PC-3 (cell line): ENCODE measurements at regions not wholly inside any gene's neighbourhood (a gene's known extent, or its start where the extent isn't known, plus 50 kb on each side); places are given as distances from the start of the nearest gene placed in this dataset.

Experiments used
- ATAC-seq: fragments of 200-7000 bp; cut with Tn5 transposase; 2 replicates; pipeline ENCODE4 v1.9.1; 2020; ENCODE audit warnings: mild to moderate bottlenecking, moderate library complexity
- BruUV-seq: library from RNA; stranded (reverse); fragments of 400-500 nt; replicated peaks from 2 replicates; lab custom pipeline; 2021; lab: Mats Ljungman, UMichigan
- CTCF ChIA-PET: fragments of 300-600 bp; sonication (Branson Sonifier 250); formaldehyde crosslinking; loops from one replicate; lab custom pipeline; 2022; ENCODE audit warnings: antibody characterized with exemption; lab: Charles Lee
- POLR2A ChIA-PET: fragments of 300-600 bp; sonication (Branson Sonifier 250); formaldehyde crosslinking; loops from one replicate; lab custom pipeline; 2022; ENCODE audit warnings: antibody characterized with exemption; ENCODE audit not compliant: unreplicated experiment; lab: Charles Lee
- DNase-seq: peaks from one replicate; pipeline ENCODE4 v3.0.0-alpha.2; 2015
- H2AFZ ChIP-seq: fragments of 300-600 bp; sonication (generic); 2 replicates; pipeline ENCODE4 v1.6.0; 2016; ENCODE audit warnings: antibody characterized with exemption, low read length
- H3F3A ChIP-seq: fragments of 300-600 bp; sonication (generic); one replicate; pipeline ENCODE4 v1.6.0; 2017; ENCODE audit warnings: antibody characterized with exemption, low read length, control low read depth, mild to moderate bottlenecking; ENCODE audit not compliant: unreplicated experiment
- H3K27ac ChIP-seq: fragments of 300-600 bp; sonication (generic); 2 replicates; pipeline ENCODE4 v1.5.1; 2016; ENCODE audit warnings: mild to moderate bottlenecking, low read length
- H3K27me3 ChIP-seq: fragments of 300-600 bp; sonication (generic); 2 replicates; pipeline ENCODE4 v1.6.1; 2016; ENCODE audit warnings: low read length, mixed read lengths
- H3K36me3 ChIP-seq: fragments of 300-600 bp; sonication (generic); 2 replicates; pipeline ENCODE4 v1.6.1; 2016; ENCODE audit warnings: low read depth, mixed run types, low read length, mixed read lengths
- H3K4me1 ChIP-seq: fragments of 300-600 bp; sonication (generic); 2 replicates; pipeline ENCODE4 v1.5.1; 2016; ENCODE audit warnings: low read length; ENCODE audit not compliant: insufficient read depth
- H3K4me2 ChIP-seq: fragments of 300-600 bp; sonication (generic); 2 replicates; pipeline ENCODE4 v1.6.0; 2016; ENCODE audit warnings: low read length
- H3K4me3 ChIP-seq: fragments of 300-600 bp; sonication (generic); 2 replicates; pipeline ENCODE4 v1.5.1; 2016; ENCODE audit warnings: mild to moderate bottlenecking, low read length, mixed read lengths
- H3K79me2 ChIP-seq: fragments of 300-600 bp; sonication (generic); 2 replicates; pipeline ENCODE4 v1.6.1; 2017; ENCODE audit warnings: low read length, mixed read lengths
- H3K9ac ChIP-seq: fragments of 300-600 bp; sonication (generic); 2 replicates; pipeline ENCODE4 v1.6.0; 2016; ENCODE audit warnings: mild to moderate bottlenecking, low read length
- H3K9me2 ChIP-seq: fragments of 300-600 bp; sonication (generic); replicated peaks from 2 replicates; pipeline ENCODE4 v1.6.1; 2016; ENCODE audit warnings: mixed run types, low read length, mixed read lengths
- H3K9me3 ChIP-seq: fragments of 300-600 bp; sonication (generic); 2 replicates; pipeline ENCODE4 v1.6.1; 2016; ENCODE audit warnings: low read length, mixed read lengths
- H4K20me1 ChIP-seq: fragments of 300-600 bp; sonication (generic); 2 replicates; pipeline ENCODE4 v1.6.1; 2016; ENCODE audit warnings: low read length, mixed read lengths
- CTCF ChIP-seq: fragments of 300-600 bp; sonication (generic); conservative IDR thresholded peaks from 2 replicates; pipeline ENCODE4 v1.5.1; 2017; ENCODE audit warnings: antibody characterized with exemption, low read depth, mild to moderate bottlenecking, low read length
- EZH2 ChIP-seq: fragments of 300-600 bp; sonication (generic); IDR thresholded peaks from one replicate; pipeline ENCODE4 v1.6.1; 2017; ENCODE audit warnings: antibody characterized with exemption, mild to moderate bottlenecking, low read length; ENCODE audit not compliant: unreplicated experiment
- EZH2phosphoT487 ChIP-seq: fragments of 300-600 bp; sonication (generic); IDR thresholded peaks from 2 replicates; pipeline ENCODE4 v1.6.1; 2018; ENCODE audit warnings: mild to moderate bottlenecking, antibody characterized with exemption, low read length, borderline replicate concordance
- intact Hi-C: fragments of 100-400 bp; cut with micrococcal nuclease; formaldehyde crosslinking; loops from 2 replicates; pipeline ENCODE4 v1.9.0; 2023

- peak; percentile 84 for DNase-seq
- H4K20me1 ChIP-seq, result no peaks in the 10 kb centered on the region
- intact Hi-C loops, result no loop called here
- H3K79me2 ChIP-seq, result no peaks in the 10 kb centered on the region
- no peak overlapping the region for H3K4me3 ChIP-seq
- ChIA-PET CTCF (no interaction called here), POLR2A (interaction anchor here (0.7 kb wide), 1 partner anchor 613 kb away, joined by 9 read pairs; no protein-coding TSS in a partner anchor)
- H3K27ac ChIP-seq, result peak overlapping the region; percentile 51
- H3K36me3 ChIP-seq, result no peaks in the 10 kb centered on the region
- no TSS peak for BruUV-seq
- H3K4me1 ChIP-seq, result peaks cover 52% of the 10 kb centered on the region
- no peak for TF ChIP-seq EZH2phosphoT487
- no peak for TF ChIP-seq EZH2
- TF ChIP-seq CTCF, result no peak
- H3K9me3 ChIP-seq, result no peaks in the 10 kb centered on the region
- H3F3A ChIP-seq, result no peaks in the 10 kb centered on the region
- no peaks in the 10 kb centered on the region for H3K27me3 ChIP-seq
- H2AFZ ChIP-seq, result 0 out of 2 replicates have a peak overlapping the region, but pooled peaks have one; percentile 24
- peak; percentile 65 for ATAC-seq
- H3K9me2 ChIP-seq, result no peaks in the 10 kb centered on the region
- peak overlapping the region; percentile 38 for H3K4me2 ChIP-seq
- H3K9ac ChIP-seq, result no peak overlapping the region
Measured at GRCh38 chr14:101408077-101408831, 153.0 kb upstream of the DIO3 start.

- Histone ChIP-seq H3K27me3 (no peaks in the 10 kb centered on the region), H2AFZ (0 out of 2 replicates have a peak overlapping the region, but pooled peaks have one; percentile 24), H3K9me3 (no peaks in the 10 kb centered on the region), H3K4me2 (peak overlapping the region; percentile 38; the same call in 1 of the 2 replicates), H3K9me2 (no peaks in the 10 kb centered on the region), H3K79me2 (no peaks in the 10 kb centered on the region), H3K4me1 (peaks cover 53% of the 10 kb centered on the region), H3K36me3 (no peaks in the 10 kb centered on the region), H3K27ac (peak overlapping the region; percentile 51), H4K20me1 (no peaks in the 10 kb centered on the region), H3K4me3 (no peak overlapping the region), H3K9ac (no peak overlapping the region), H3F3A (no peaks in the 10 kb centered on the region)
- CTCF ChIA-PET, result no interaction called here
- intact Hi-C loops, result no loop called here
- DNase-seq (peak; percentile 11), ATAC-seq (no peak)
- TF ChIP-seq EZH2phosphoT487 (no peak), CTCF (no peak), EZH2 (no peak)
- POLR2A ChIA-PET, result interaction anchor here (0.7 kb wide), 1 partner anchor 613 kb away, joined by 9 read pairs; no protein-coding TSS in a partner anchor
- no TSS peak for BruUV-seq
Measured at GRCh38 chr14:101409006-101409543, 152.2 kb upstream of the DIO3 start.

GRCh38 chr14:101410126-101410525, 151.2 kb upstream of the DIO3 start:
- Histone ChIP-seq H4K20me1 (no peaks in the 10 kb centered on the region), H3K4me2 (no peak overlapping the region), H3K27me3 (no peaks in the 10 kb centered on the region), H3K79me2 (no peaks in the 10 kb centered on the region), H3K27ac (no peak overlapping the region), H3F3A (no peaks in the 10 kb centered on the region), H2AFZ (no peak overlapping the region), H3K4me1 (peaks cover 53% of the 10 kb centered on the region), H3K9me3 (no peaks in the 10 kb centered on the region), H3K4me3 (no peak overlapping the region), H3K9me2 (no peaks in the 10 kb centered on the region), H3K9ac (no peak overlapping the region), H3K36me3 (no peaks in the 10 kb centered on the region)
- TF ChIP-seq EZH2 (no peak), CTCF (no peak), EZH2phosphoT487 (no peak)
- intact Hi-C loops, result no loop called here
- no peak for ATAC-seq
- DNase-seq, result no peak
- CTCF ChIA-PET, result no interaction called here
- no TSS peak for BruUV-seq
- POLR2A ChIA-PET, result no interaction called here
